Endothelial cell of umbilical vein (primary cell): ENCODE measurements at regions not wholly inside any gene's neighbourhood (a gene's known extent, or its start where the extent isn't known, plus 50 kb on each side); places are given as distances from the start of the nearest gene placed in this dataset.

Experiments used
- BruUV-seq: library from RNA; stranded (reverse); fragments of 400-500 nt; replicated peaks from 2 replicates; lab custom pipeline; 2021; lab: Mats Ljungman, UMichigan
- CTCF ChIA-PET: fragments of 300-600, 350-600 bp; sonication (Branson Sonifier 250); formaldehyde crosslinking; loops from one replicate; lab custom pipeline; 2021; ENCODE audit warnings: antibody characterized with exemption, inconsistent platforms; lab: Charles Lee
- POLR2A ChIA-PET: fragments of 300-600, 350-600 bp; sonication (Branson Sonifier 250); formaldehyde crosslinking; loops from one replicate; lab custom pipeline; 2021; ENCODE audit warnings: antibody characterized with exemption, inconsistent platforms; lab: Charles Lee
- DNase-seq: peaks from one replicate; pipeline ENCODE4 v3.0.0-alpha.2; 2011; ENCODE audit warnings: low read depth, low spot score
- FAIRE-seq: peaks from 2 replicates; lab custom pipeline; 2011; peaks lifted over from hg19 to GRCh38; lab: Jason Lieb, UNC
- H2AFZ ChIP-seq: 2 replicates; pipeline ENCODE4 v1.6.0; 2012; ENCODE audit warnings: low read depth, low read length, control low read depth, inconsistent platforms
- H3K27ac ChIP-seq: 2 replicates; pipeline ENCODE4 v1.5.1; 2011; ENCODE audit warnings: low read depth, mild to moderate bottlenecking, control low read depth, low read length, moderate library complexity; ENCODE audit not compliant: insufficient read depth
- H3K27me3 ChIP-seq, 2 experiments: 2 replicates each; pipeline versions ENCODE4 v1.6.0 to v1.6.1; 2011; ENCODE audit warnings: low read length in 2 of 2, mixed read lengths in 1 of 2; ENCODE audit not compliant: control insufficient read depth in 2 of 2, insufficient read depth in 2 of 2
- H3K36me3 ChIP-seq, 2 experiments: 2 replicates in 1 of 2; 3 replicates in 1 of 2; pipeline ENCODE4 v1.5.1; 2011; ENCODE audit warnings: low read length in 2 of 2, mild to moderate bottlenecking in 1 of 2, moderate library complexity in 1 of 2; ENCODE audit not compliant: control insufficient read depth in 2 of 2, insufficient read depth in 2 of 2; ENCODE audit errors: extremely low read depth in 1 of 2
- H3K4me1 ChIP-seq: 3 replicates; pipeline ENCODE4 v1.5.1; 2011; ENCODE audit warnings: mild to moderate bottlenecking, low read length; ENCODE audit not compliant: control insufficient read depth, insufficient read depth; ENCODE audit errors: extremely low read depth
- H3K4me2 ChIP-seq: 2 replicates; pipeline ENCODE4 v1.6.1; 2011; ENCODE audit warnings: low read length, control low read depth, mixed read lengths; ENCODE audit not compliant: insufficient read depth
- H3K4me3 ChIP-seq, 3 experiments: fragments of 200-600 bp in 1 of 3; sonication (generic), shearing (Covaris generic) in 1 of 3; replicated peaks in 1 of 3; 2 replicates each; pipeline ENCODE4 v1.5.1; 2011 to 2016; ENCODE audit warnings: control low read depth in 3 of 3, low read length in 3 of 3, mild to moderate bottlenecking in 2 of 3, inconsistent platforms in 1 of 3, low read depth in 1 of 3, moderate library complexity in 1 of 3; ENCODE audit not compliant: insufficient read depth in 1 of 3
- H3K79me2 ChIP-seq: 2 replicates; pipeline ENCODE4 v1.6.0; 2012; ENCODE audit warnings: low read length, inconsistent platforms; ENCODE audit not compliant: control insufficient read depth, insufficient read depth
- H3K9ac ChIP-seq: replicated peaks from 2 replicates; pipeline ENCODE3; 2011; ENCODE audit warnings: low read length, control low read depth; ENCODE audit not compliant: insufficient read depth; ENCODE audit errors: extremely low read depth
- H3K9me1 ChIP-seq: replicated peaks from 3 replicates; pipeline ENCODE4 v1.6.0; 2011; ENCODE audit warnings: mild to moderate bottlenecking, low read length; ENCODE audit not compliant: control insufficient read depth, insufficient read depth; ENCODE audit errors: extremely low read depth
- H3K9me3 ChIP-seq: replicated peaks from 2 replicates; pipeline ENCODE4 v1.5.1; 2012; ENCODE audit warnings: low read length, inconsistent platforms; ENCODE audit not compliant: control insufficient read depth, insufficient read depth
- H4K20me1 ChIP-seq: replicated peaks from 2 replicates; pipeline ENCODE3; 2011; ENCODE audit warnings: mild to moderate bottlenecking, low read length; ENCODE audit not compliant: control insufficient read depth, insufficient read depth; ENCODE audit errors: extremely low read depth
- EZH2 ChIP-seq: IDR thresholded peaks from 2 replicates; pipeline ENCODE4 v1.6.1; 2012; ENCODE audit warnings: borderline replicate concordance, low read depth, mild to moderate bottlenecking, moderate library complexity, low read length, inconsistent platforms; ENCODE audit not compliant: severe bottlenecking
- FOS ChIP-seq: IDR thresholded peaks from 2 replicates; pipeline ENCODE4 v1.6.1; 2011; ENCODE audit warnings: mild to moderate bottlenecking, low read length, moderate library complexity, borderline replicate concordance; ENCODE audit not compliant: insufficient read depth
- GATA2 ChIP-seq: IDR thresholded peaks from 2 replicates; pipeline ENCODE4 v1.7.0; 2011; ENCODE audit warnings: low read depth, mild to moderate bottlenecking, moderate library complexity, mixed read lengths, low read length; ENCODE audit not compliant: insufficient read length, insufficient read depth
- JUN ChIP-seq: IDR thresholded peaks from 2 replicates; pipeline ENCODE4 v1.6.1; 2011; ENCODE audit warnings: borderline replicate concordance, low read depth; ENCODE audit not compliant: insufficient read length, insufficient read depth
- MAX ChIP-seq: IDR thresholded peaks from 2 replicates; pipeline ENCODE4 v1.6.1; 2011; ENCODE audit not compliant: insufficient read depth, insufficient read length
- MYC ChIP-seq: IDR thresholded peaks from one replicate; pipeline ENCODE4 v1.6.1; 2011; ENCODE audit warnings: mild to moderate bottlenecking, low read depth, low read length
- POLR2A ChIP-seq: IDR thresholded peaks from 2 replicates; pipeline ENCODE4 v1.6.1; 2012; ENCODE audit warnings: low read depth, mild to moderate bottlenecking, control low read depth, low read length
- POLR2AphosphoS5 ChIP-seq: IDR thresholded peaks from 2 replicates; pipeline ENCODE4 v1.6.1; 2012; ENCODE audit warnings: low read depth, mild to moderate bottlenecking, control low read depth, low read length, moderate library complexity; ENCODE audit not compliant: insufficient read depth
- dilution Hi-C: fragments of 300-500 bp; cut with MboI; formaldehyde crosslinking; loops from one replicate; pipeline ENCODE4 v1.15.0; 2019; ENCODE audit warnings: low sequenced_read_pairs; ENCODE audit not compliant: extremely low pct_ligation_motif_present
- intact Hi-C: fragments of 100-400 bp; cut with micrococcal nuclease; formaldehyde crosslinking; loops from one replicate; pipeline ENCODE4 v1.10.0; 2022
- TF ChIP-seq, protein P1 (sequence below), 2 donors: IDR thresholded peaks; 1 replicate in 1 of 2; 2 replicates in 1 of 2; pipeline ENCODE4 v1.5.1; 2011; ENCODE audit warnings: low read length in 2 of 2, mild to moderate bottlenecking in 2 of 2, moderate library complexity in 2 of 2, control low read depth in 1 of 2, inconsistent platforms in 1 of 2, low read depth in 1 of 2; ENCODE audit not compliant: insufficient read depth in 1 of 2; ENCODE audit errors: extremely low read depth in 1 of 2

DNA sequence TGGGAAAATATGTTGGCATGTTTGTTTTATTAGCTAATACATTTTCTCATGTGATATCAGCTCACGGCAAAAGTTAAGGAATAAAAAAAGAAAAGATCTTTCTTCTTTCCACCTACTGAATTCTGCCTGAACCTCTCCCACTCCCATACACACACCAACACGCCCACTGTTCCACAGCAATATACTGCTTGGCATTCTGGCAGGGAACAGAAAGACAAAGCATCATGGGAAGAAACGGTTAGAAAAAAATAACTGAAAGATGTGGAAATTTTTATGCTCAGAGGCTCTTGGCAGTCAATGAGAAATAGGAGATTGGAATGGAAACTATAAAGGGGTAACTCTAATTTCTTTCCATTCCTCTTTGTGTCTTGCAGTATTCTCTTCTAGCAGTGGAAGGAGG, 268.5 kb downstream of the FOXG1 start:
- BruUV-seq = no TSS peak
- no peak overlapping the region for H3K4me3 ChIP-seq
- POLR2A ChIA-PET = no interaction called here
- H4K20me1 ChIP-seq = no peaks in the 10 kb centered on the region
- H2AFZ ChIP-seq = no peak overlapping the region
- no peak overlapping the region for H3K4me2 ChIP-seq
- no peak overlapping the region for H3K27ac ChIP-seq
- no peak for DNase-seq
- CTCF ChIA-PET = no interaction called here
- no peak for FAIRE-seq
- no peaks in the 10 kb centered on the region for H3K4me1 ChIP-seq
- H3K9ac ChIP-seq = no peak overlapping the region
- no peaks in the 10 kb centered on the region for H3K9me3 ChIP-seq
- intact Hi-C loops (no loop called here), dilution Hi-C loops (no loop called here)
- no peaks in the 10 kb centered on the region for H3K9me1 ChIP-seq
- no peaks in the 10 kb centered on the region for H3K36me3 ChIP-seq
- H3K79me2 ChIP-seq = no peaks in the 10 kb centered on the region
- TF ChIP-seq MAX (no peak), MYC (no peak), GATA2 (no peak), JUN (no peak), FOS (no peak), EZH2 (no peak), POLR2AphosphoS5 (no peak)
- peaks cover 0 to 3% of the 10 kb centered on the region in 2 experiments for H3K27me3 ChIP-seq

DNA sequence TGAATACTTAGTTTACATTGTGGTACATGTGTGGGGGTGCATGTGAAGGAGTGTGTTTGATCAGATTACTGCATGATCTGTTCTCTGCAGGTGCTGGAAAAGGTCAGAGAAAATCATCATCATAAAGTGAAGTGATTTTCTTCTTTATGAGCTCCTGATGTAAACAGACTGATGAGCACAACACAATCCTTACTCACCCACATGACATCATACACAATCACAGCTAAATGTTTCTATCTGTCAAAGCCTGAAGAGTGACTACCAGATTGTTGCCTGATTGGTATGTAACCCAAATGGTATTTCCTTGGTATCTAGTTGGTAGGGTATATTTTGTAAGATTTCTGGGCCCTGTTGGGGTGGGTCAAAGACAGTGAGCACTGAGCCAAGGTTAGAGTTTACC, 270.8 kb downstream of the FOXG1 start:
- intact Hi-C loops = no loop called here

More for the DNA sequence above, 270.8 kb downstream of the FOXG1 start:
- FAIRE-seq = no peak
- Histone ChIP-seq H3K4me1 (no peaks in the 10 kb centered on the region), H2AFZ (no peak overlapping the region), H3K36me3 (no peaks in the 10 kb centered on the region), H3K79me2 (no peaks in the 10 kb centered on the region), H3K4me2 (no peak overlapping the region), H3K27ac (no peak overlapping the region), H4K20me1 (no peaks in the 10 kb centered on the region), H3K27me3 (peaks cover 0 to 3% of the 10 kb centered on the region in 2 experiments), H3K9me1 (no peaks in the 10 kb centered on the region), H3K4me3 (no peak overlapping the region), H3K9ac (no peak overlapping the region), H3K9me3 (no peaks in the 10 kb centered on the region)
- no TSS peak for BruUV-seq
- no peak for DNase-seq
- ChIA-PET POLR2A (no interaction called here), CTCF (no interaction called here)
- TF ChIP-seq JUN (no peak), GATA2 (no peak), EZH2 (no peak), MAX (no peak), MYC (no peak), FOS (no peak), POLR2A (no peak), POLR2AphosphoS5 (no peak)
- TF ChIP-seq, protein P1, sequence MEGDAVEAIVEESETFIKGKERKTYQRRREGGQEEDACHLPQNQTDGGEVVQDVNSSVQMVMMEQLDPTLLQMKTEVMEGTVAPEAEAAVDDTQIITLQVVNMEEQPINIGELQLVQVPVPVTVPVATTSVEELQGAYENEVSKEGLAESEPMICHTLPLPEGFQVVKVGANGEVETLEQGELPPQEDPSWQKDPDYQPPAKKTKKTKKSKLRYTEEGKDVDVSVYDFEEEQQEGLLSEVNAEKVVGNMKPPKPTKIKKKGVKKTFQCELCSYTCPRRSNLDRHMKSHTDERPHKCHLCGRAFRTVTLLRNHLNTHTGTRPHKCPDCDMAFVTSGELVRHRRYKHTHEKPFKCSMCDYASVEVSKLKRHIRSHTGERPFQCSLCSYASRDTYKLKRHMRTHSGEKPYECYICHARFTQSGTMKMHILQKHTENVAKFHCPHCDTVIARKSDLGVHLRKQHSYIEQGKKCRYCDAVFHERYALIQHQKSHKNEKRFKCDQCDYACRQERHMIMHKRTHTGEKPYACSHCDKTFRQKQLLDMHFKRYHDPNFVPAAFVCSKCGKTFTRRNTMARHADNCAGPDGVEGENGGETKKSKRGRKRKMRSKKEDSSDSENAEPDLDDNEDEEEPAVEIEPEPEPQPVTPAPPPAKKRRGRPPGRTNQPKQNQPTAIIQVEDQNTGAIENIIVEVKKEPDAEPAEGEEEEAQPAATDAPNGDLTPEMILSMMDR (IDR thresholded peaks at IDR 0.05; ENCODE audit: extremely low read depth in 1 of 2, insufficient read depth in 1 of 2, low read depth in 1 of 2, low read length in 2 of 2) = no peak
- dilution Hi-C loops = no loop called here
